Epithelial cell of proximal tubule (primary cell): ENCODE measurements at regions not wholly inside any gene's neighbourhood (a gene's known extent, or its start where the extent isn't known, plus 50 kb on each side); places are given as distances from the start of the nearest gene placed in this dataset.

ENCODE experiments used
- DNase-seq: peaks from one replicate; pipeline ENCODE4 v3.0.0-alpha.2; 2011; ENCODE audit warnings: low read depth
- H3K4me3 ChIP-seq: 2 replicates; pipeline ENCODE4 v1.5.1; 2011; ENCODE audit warnings: low read depth, mild to moderate bottlenecking, low read length
- TF ChIP-seq, protein P1 (sequence below): conservative IDR thresholded peaks from 2 replicates; pipeline ENCODE4 v1.5.1; 2012; ENCODE audit warnings: low read depth, mild to moderate bottlenecking, low read length

DNA sequence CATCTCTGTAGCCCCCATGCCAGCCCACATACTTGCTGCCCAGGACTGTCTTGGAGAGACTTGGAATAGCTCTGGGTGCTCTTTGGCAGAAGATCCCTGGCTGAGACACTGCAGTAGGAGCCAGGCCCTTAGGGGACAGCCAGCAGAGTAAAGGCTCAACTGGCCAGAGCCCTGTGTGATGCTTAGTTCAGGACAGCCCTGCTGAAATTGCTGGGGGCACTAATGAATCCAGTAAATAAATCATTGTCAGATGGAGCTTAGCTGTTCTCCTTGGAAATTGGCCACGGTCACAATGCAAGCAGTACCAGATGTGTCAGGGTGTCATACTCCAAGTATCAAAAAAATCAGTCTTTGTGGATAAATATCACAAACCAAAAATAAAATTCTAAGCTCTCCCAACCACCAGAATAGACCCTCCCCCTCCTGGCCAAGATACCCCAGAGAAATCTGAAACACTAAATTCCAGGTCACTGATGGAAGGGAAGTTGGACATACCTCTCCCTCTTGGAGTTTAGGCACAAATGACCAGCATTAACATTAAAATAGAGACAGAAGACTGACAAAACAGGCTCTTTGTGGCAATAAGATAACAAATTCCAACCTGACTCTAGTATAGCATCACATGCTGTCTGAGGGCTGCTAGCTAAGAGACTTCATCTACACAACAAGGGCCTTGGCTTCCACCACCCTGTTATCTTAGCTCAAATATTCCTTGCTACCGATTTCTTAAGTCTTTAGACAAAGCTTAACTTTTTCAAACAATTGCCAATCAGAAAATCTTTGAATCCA, 83.2 kb upstream of the DNAH14 start:
- no peak for DNase-seq
- TF ChIP-seq, protein P1, sequence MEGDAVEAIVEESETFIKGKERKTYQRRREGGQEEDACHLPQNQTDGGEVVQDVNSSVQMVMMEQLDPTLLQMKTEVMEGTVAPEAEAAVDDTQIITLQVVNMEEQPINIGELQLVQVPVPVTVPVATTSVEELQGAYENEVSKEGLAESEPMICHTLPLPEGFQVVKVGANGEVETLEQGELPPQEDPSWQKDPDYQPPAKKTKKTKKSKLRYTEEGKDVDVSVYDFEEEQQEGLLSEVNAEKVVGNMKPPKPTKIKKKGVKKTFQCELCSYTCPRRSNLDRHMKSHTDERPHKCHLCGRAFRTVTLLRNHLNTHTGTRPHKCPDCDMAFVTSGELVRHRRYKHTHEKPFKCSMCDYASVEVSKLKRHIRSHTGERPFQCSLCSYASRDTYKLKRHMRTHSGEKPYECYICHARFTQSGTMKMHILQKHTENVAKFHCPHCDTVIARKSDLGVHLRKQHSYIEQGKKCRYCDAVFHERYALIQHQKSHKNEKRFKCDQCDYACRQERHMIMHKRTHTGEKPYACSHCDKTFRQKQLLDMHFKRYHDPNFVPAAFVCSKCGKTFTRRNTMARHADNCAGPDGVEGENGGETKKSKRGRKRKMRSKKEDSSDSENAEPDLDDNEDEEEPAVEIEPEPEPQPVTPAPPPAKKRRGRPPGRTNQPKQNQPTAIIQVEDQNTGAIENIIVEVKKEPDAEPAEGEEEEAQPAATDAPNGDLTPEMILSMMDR = no peak
- H3K4me3 ChIP-seq = no peak overlapping the region

DNA sequence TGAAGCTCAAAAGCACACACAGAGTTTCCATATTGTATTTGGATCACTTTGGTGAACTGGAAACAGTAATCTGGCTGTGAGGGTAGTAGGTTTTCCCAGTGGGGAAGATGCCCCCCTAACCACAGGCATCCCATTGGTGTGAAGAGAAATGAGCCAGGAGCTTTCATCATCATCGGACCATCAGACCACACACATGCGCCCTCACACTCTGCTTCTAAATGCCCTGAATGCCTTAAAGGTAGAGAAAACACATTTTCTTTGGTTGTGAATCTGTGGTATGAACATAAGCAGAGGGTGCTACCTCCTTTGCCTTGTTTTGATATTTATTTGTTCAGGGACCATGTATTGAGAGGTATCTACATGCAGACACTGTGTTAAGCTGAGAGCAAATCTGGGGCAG, 79.0 kb upstream of the DNAH14 start:
- no peak for DNase-seq
- TF ChIP-seq, protein P1 = no peak

DNA sequence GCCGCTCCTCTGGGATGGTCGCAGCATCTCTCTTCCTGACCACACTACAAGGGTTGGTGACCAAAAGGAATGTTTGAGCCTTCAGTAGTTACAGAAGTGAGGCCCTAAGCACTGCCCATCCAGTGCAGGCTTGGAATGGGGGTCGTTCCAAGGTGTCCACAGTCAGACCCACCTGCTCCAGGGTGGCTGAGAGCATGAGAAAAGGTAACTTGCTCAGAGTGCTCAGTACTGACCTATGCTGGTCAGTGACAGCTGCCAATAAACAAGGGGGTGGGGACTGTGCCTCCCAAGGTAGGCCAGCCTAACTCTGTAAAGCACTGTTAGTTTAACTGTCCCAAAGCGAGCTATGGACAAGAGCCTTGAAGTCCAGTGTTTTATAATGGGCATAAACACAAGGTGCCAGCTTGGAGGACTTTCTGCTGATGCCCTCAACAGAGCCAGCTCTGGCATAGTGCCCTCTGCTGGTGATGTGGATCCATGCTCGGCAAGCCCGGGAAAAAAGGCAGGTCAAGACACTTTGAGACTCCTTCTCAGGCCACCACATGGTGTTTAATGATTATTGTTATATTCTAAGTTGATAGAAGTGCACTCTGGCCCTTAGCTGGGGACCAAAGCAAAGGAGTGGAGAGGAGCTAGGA, 78.1 kb upstream of the DNAH14 start:
- TF ChIP-seq, protein P1 = peak; percentile 94
- no peak for DNase-seq

More for the DNA sequence above, 79.0 kb upstream of the DNAH14 start:
- no peak overlapping the region for H3K4me3 ChIP-seq

DNA sequence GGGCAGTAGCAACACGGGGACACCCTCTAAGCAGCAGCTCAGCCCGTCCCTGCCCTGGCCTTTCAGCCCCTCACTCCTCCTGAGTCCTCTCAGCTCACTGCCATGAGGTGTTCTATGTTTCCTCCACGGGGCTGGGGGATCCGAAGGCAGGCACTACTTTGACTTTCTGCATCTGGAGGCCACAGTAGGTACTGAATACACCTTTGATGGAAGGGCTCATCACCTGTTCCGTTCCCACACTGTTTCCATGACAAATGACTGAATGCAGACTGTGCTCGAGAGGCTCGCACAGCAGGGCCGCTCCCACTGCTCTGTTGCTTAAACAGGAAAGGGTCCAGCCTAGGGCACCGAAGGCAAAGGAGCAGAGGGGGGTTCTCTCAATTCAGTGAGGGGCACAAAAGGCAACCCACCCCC, 77.6 kb upstream of the DNAH14 start:
- no peak for DNase-seq
- no peak overlapping the region for H3K4me3 ChIP-seq
- TF ChIP-seq, protein P1 = no peak

More for the DNA sequence above, 78.1 kb upstream of the DNAH14 start:
- no peak overlapping the region for H3K4me3 ChIP-seq

DNA sequence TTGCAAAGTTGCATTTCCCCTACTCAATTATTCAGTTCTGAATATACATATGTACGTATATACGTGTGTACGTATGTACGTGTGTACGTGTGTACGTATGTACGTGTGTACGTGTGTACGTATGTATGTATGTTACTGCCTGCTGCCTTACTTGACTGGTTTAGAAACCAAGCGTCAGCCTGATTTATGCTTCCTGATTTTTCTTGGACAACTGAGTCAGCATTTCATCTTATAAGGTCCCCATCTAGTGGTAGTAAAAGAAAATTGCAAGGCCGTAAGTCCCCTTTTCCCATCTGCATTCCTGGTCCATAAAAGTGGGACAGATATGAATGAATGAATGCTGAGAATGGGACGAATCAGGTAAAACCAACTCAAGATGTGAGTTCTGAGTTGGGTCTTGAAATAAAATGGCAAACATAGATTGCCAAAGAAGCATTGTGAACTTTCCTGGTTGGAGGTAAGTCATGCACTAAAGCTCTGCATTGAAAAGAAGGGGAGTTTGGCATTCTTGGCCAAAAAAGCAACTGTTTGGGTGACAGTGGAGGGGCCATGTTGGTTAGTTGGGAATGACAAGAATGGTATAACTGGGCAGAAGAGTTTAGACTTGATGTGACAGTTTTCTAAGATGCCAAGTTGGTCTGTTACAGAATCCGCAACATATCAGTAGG, 76.4 kb upstream of the DNAH14 start:
- TF ChIP-seq, protein P1 = peak; percentile 78
- H3K4me3 ChIP-seq = no peak overlapping the region
- DNase-seq = peak; percentile 20

DNA sequence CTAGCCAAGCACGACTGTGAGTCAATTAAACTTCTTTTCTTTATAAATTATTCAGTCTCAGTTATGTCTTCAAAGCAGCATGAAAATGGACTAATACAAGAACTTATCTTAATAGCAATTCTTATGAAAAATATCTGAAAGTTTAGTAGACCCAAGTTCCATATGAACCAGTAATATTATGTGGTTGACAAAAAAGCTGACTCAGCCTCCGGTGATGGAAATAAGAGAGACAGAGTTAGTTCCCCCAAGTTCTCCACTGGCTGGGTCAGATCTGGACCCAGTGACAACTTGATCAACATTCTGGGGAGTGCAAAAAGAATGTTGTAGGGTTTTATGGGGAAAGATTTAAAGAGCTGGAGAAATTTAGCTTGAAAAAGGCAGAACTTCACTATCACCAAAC, 72.5 kb upstream of the DNAH14 start:
- TF ChIP-seq, protein P1 = no peak
- no peak overlapping the region for H3K4me3 ChIP-seq

More for the DNA sequence above, 72.5 kb upstream of the DNAH14 start:
- no peak for DNase-seq
